GM21786 (cell line): ENCODE measurements at regions not wholly inside any gene's neighbourhood (a gene's known extent, or its start where the extent isn't known, plus 50 kb on each side); places are given as distances from the start of the nearest gene placed in this dataset.

Experiments
- ATAC-seq: cut with Tn5 transposase; IDR thresholded peaks from one replicate; pipeline ENCODE4 v1.9.1; 2021; ENCODE audit not compliant: unreplicated experiment

GRCh38 chr6:165729307-165729936, 66.4 kb upstream of the PDE10A start:
- ATAC-seq = peak; percentile 60

GRCh38 chr6:165728216-165728615, 65.2 kb upstream of the PDE10A start:
- ATAC-seq = no peak

GRCh38 chr6:165726965-165727381, 63.9 kb upstream of the PDE10A start:
- no peak for ATAC-seq

GRCh38 chr6:165726290-165726875, 63.3 kb upstream of the PDE10A start:
- ATAC-seq = no peak

GRCh38 chr6:165725201-165725600, 62.2 kb upstream of the PDE10A start:
- no peak for ATAC-seq

GRCh38 chr6:165723326-165723725, 60.3 kb upstream of the PDE10A start:
- ATAC-seq = no peak

GRCh38 chr6:165722022-165722421, 59.0 kb upstream of the PDE10A start:
- ATAC-seq = no peak

GRCh38 chr6:165721356-165721755, 58.3 kb upstream of the PDE10A start:
- ATAC-seq = no peak

- no peak for ATAC-seq
Measured at GRCh38 chr6:165718491-165718891, 55.5 kb upstream of the PDE10A start.

- ATAC-seq = no peak
Measured at GRCh38 chr6:165717732-165718465, 54.9 kb upstream of the PDE10A start.

GRCh38 chr6:165716886-165717285, 53.8 kb upstream of the PDE10A start:
- no peak for ATAC-seq

GRCh38 chr6:165715428-165715827, 52.4 kb upstream of the PDE10A start:
- no peak for ATAC-seq

GRCh38 chr6:165714907-165715306, 51.9 kb upstream of the PDE10A start:
- ATAC-seq = no peak

- ATAC-seq = no peak
Measured at GRCh38 chr6:165713845-165714466, 50.9 kb upstream of the PDE10A start.
